ENCODE measurements at regions not wholly inside any gene's neighbourhood (a gene's known extent, or its start where the extent isn't known, plus 50 kb on each side); places are given as distances from the start of the nearest gene placed in this dataset.
"Not testable (repeated sequence)": the region's sequence is repeated elsewhere in the genome, so short reads cannot be mapped to it uniquely, and the experiment has no call there.

DNA sequence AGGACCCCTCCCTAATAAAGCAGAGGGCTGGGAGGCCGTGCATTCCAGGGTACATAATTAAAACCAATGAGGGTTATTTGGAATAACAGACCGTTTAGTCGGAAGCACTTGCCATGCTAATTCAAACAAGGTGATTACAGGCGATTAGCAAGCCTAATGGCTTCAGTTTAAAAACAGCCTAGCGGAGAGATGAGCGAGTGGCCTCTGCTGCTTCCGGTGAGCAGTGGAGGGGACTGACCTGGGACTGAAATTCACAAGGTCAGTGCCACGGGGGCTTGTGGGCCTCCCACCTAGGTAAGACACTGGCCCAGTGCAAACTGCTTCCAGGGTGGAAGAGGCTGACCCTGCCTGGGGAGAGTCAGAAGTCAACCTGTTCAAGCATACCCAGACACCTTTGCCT lies 56.8 kb upstream of the ALX4 start:
- Histone ChIP-seq H3K4me2 (ENCODE audit: unreplicated experiment) (no peak overlapping the region), H3K79me2 (ENCODE audit: insufficient read depth) (no peaks in the 10 kb centered on the region), H3F3A (ENCODE audit: insufficient read depth) (no peaks in the 10 kb centered on the region), H2AFZ (no peak overlapping the region), H3K27ac (no peak overlapping the region), H3K9me2 (ENCODE audit: insufficient read depth) (no peaks in the 10 kb centered on the region), H3K27me3 (replicated peaks; ENCODE audit: insufficient read depth) (peaks cover 24% of the 10 kb centered on the region), H3K4me1 (ENCODE audit: insufficient read depth) (no peaks in the 10 kb centered on the region), H4K20me1 (ENCODE audit: insufficient read depth) (no peaks in the 10 kb centered on the region), H3K4me3 (no peak overlapping the region), H3K36me3 (ENCODE audit: low read depth) (no peaks in the 10 kb centered on the region), H3K9me3 (ENCODE audit: low read depth) (no peaks in the 10 kb centered on the region), H3K9ac (no peak overlapping the region)
- no peak for TF ChIP-seq EZH2phosphoT487 (IDR thresholded peaks at IDR 0.05; ENCODE audit: insufficient read depth, low read depth)
- no peak for TF ChIP-seq EZH2 (IDR thresholded peaks at IDR 0.05; ENCODE audit: insufficient read depth, poor library complexity, severe bottlenecking)
- 1% methylated on average over 8 of the region's 8 CpGs for WGBS, 2 experiments (ENCODE audit: low coverage in 1 of 2, low lambda C conversion rate in 2 of 2, missing lambda C conversion rate in 2 of 2)
- DNase-seq, result no peak
- in situ Hi-C loops (cut with MboI), result no loop called here

DNA sequence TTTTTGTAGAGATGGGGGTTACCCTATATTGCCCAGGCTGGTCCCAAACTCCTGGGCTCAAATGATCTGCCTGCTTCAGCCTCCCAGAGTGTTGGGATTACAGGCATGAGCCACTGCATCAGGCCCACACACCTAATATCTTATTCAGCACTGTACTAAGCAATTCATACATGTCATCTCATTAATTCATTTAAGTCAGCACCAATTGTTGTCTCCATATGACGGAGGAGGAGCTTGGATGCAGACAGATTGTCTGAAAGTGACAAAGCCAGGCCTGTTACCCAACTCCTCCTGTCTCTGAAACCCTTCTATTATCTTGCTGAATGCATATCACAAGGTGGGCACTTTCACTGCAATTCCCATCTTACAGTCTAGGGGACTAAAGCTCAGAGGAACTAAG lies 57.5 kb upstream of the ALX4 start:
- 59 to 63% methylated on average over 1 of the region's 1 CpG for WGBS, 2 experiments (ENCODE audit: low coverage in 1 of 2, low lambda C conversion rate in 2 of 2, missing lambda C conversion rate in 2 of 2)
- H3F3A ChIP-seq (ENCODE audit: insufficient read depth), result no peaks in the 10 kb centered on the region
- H4K20me1 ChIP-seq (ENCODE audit: insufficient read depth), result no peaks in the 10 kb centered on the region
- peaks cover 18% of the 10 kb centered on the region for H3K27me3 ChIP-seq (replicated peaks; ENCODE audit: insufficient read depth)
- no peak for TF ChIP-seq EZH2phosphoT487 (IDR thresholded peaks at IDR 0.05; ENCODE audit: insufficient read depth, low read depth)
- no peak for TF ChIP-seq EZH2 (IDR thresholded peaks at IDR 0.05; ENCODE audit: insufficient read depth, poor library complexity, severe bottlenecking)
- H3K79me2 ChIP-seq (ENCODE audit: insufficient read depth), result no peaks in the 10 kb centered on the region
- H3K4me1 ChIP-seq (ENCODE audit: insufficient read depth), result no peaks in the 10 kb centered on the region
- H3K27ac ChIP-seq, result no peak overlapping the region
- no peak overlapping the region for H3K4me2 ChIP-seq (ENCODE audit: unreplicated experiment)
- no peaks in the 10 kb centered on the region for H3K9me3 ChIP-seq (ENCODE audit: low read depth)
- no peak for DNase-seq
- no peak overlapping the region for H3K9ac ChIP-seq
- H2AFZ ChIP-seq, result no peak overlapping the region
- H3K36me3 ChIP-seq (ENCODE audit: low read depth), result no peaks in the 10 kb centered on the region
- no peaks in the 10 kb centered on the region for H3K9me2 ChIP-seq (ENCODE audit: insufficient read depth)
- H3K4me3 ChIP-seq, result no peak overlapping the region
- in situ Hi-C loops (cut with MboI), result no loop called here

- TF ChIP-seq EZH2 (IDR thresholded peaks at IDR 0.05; ENCODE audit: insufficient read depth, poor library complexity, severe bottlenecking) (no peak), EZH2phosphoT487 (IDR thresholded peaks at IDR 0.05; ENCODE audit: insufficient read depth, low read depth) (no peak)
- Histone ChIP-seq H3K9me3 (ENCODE audit: low read depth) (no peaks in the 10 kb centered on the region), H3K27ac (no peak overlapping the region), H3K4me3 (no peak overlapping the region), H3K4me2 (ENCODE audit: unreplicated experiment) (no peak overlapping the region), H3K9ac (no peak overlapping the region), H3K27me3 (replicated peaks; ENCODE audit: insufficient read depth) (peaks cover 18% of the 10 kb centered on the region), H3F3A (ENCODE audit: insufficient read depth) (no peaks in the 10 kb centered on the region), H3K36me3 (ENCODE audit: low read depth) (no peaks in the 10 kb centered on the region), H4K20me1 (ENCODE audit: insufficient read depth) (no peaks in the 10 kb centered on the region), H3K79me2 (ENCODE audit: insufficient read depth) (no peaks in the 10 kb centered on the region), H3K4me1 (ENCODE audit: insufficient read depth) (no peaks in the 10 kb centered on the region), H2AFZ (no peak overlapping the region), H3K9me2 (ENCODE audit: insufficient read depth) (no peaks in the 10 kb centered on the region)
- WGBS, 2 experiments (ENCODE audit: low coverage in 1 of 2, low lambda C conversion rate in 2 of 2, missing lambda C conversion rate in 2 of 2), result 13 to 22% methylated on average over 2 of the region's 2 CpGs
- no peak for DNase-seq
- in situ Hi-C loops (cut with MboI), result no loop called here
Observed at GRCh38 chr11:44368886-44369285, 58.9 kb upstream of the ALX4 start.

GRCh38 chr11:44371042-44371441 lies 61.1 kb upstream of the ALX4 start:
- H3K4me2 ChIP-seq (ENCODE audit: unreplicated experiment); DNase-seq; in situ Hi-C loops (cut with MboI); H3K9ac ChIP-seq; H3K27ac ChIP-seq; H3K36me3 ChIP-seq (ENCODE audit: low read depth); H2AFZ ChIP-seq; H3K9me3 ChIP-seq (ENCODE audit: low read depth); H3K4me3 ChIP-seq; H3K9me2 ChIP-seq (ENCODE audit: insufficient read depth); H3K4me1 ChIP-seq (ENCODE audit: insufficient read depth); H3F3A ChIP-seq (ENCODE audit: insufficient read depth); H4K20me1 ChIP-seq (ENCODE audit: insufficient read depth); H3K79me2 ChIP-seq (ENCODE audit: insufficient read depth): not testable (repeated sequence)
- H3K27me3 ChIP-seq (replicated peaks; ENCODE audit: insufficient read depth), result peaks cover 12% of the 10 kb centered on the region
- WGBS, 2 experiments (ENCODE audit: low coverage in 1 of 2, low lambda C conversion rate in 2 of 2, missing lambda C conversion rate in 2 of 2), result 47 to 60% methylated on average over 1 of the region's 1 CpG

DNA sequence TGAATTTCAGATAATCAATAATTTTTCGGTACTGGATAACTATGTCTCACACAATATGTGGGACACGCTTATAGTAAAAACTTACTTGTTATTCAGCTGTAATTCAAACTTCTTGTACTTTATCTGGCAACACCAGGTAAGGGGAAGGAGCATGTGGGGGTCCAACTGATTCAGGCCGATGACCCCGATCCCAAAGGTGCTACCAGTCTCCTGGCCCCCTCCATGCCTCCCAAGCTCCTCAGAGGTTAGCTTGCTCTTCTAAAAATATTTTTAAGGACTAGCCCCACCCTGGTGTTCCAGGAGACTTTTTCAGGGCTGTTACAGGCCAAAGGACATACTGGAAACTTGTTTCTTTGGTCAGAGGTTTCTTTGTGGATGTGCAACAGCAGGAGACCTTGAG lies 61.8 kb upstream of the ALX4 start:
- Histone ChIP-seq H2AFZ (no peak overlapping the region), H3F3A (ENCODE audit: insufficient read depth) (no peaks in the 10 kb centered on the region), H3K9me2 (ENCODE audit: insufficient read depth) (no peaks in the 10 kb centered on the region), H3K36me3 (ENCODE audit: low read depth) (no peaks in the 10 kb centered on the region), H3K79me2 (ENCODE audit: insufficient read depth) (no peaks in the 10 kb centered on the region), H3K4me3 (no peak overlapping the region), H3K27me3 (replicated peaks; ENCODE audit: insufficient read depth) (peaks cover 5% of the 10 kb centered on the region), H3K9me3 (ENCODE audit: low read depth) (no peaks in the 10 kb centered on the region), H3K9ac (no peak overlapping the region), H3K4me1 (ENCODE audit: insufficient read depth) (no peaks in the 10 kb centered on the region), H3K27ac (no peak overlapping the region), H4K20me1 (ENCODE audit: insufficient read depth) (no peaks in the 10 kb centered on the region), H3K4me2 (ENCODE audit: unreplicated experiment) (no peak overlapping the region)
- in situ Hi-C loops (cut with MboI), result no loop called here
- no peak for DNase-seq
- WGBS, 2 experiments (ENCODE audit: low coverage in 1 of 2, low lambda C conversion rate in 2 of 2, missing lambda C conversion rate in 2 of 2), result 33 to 48% methylated on average over 4 of the region's 4 CpGs
- TF ChIP-seq EZH2phosphoT487 (IDR thresholded peaks at IDR 0.05; ENCODE audit: insufficient read depth, low read depth), result no peak
- no peak for TF ChIP-seq EZH2 (IDR thresholded peaks at IDR 0.05; ENCODE audit: insufficient read depth, poor library complexity, severe bottlenecking)

All from GM23248 (cell line).